Adrenal gland (tissue), 9 donors: ENCODE measurements at regions not wholly inside any gene's neighbourhood (a gene's known extent, or its start where the extent isn't known, plus 50 kb on each side); places are given as distances from the start of the nearest gene placed in this dataset.

ENCODE experiments used
- DNase-seq, 7 donors: peaks; one replicate each; pipeline ENCODE4 v3.0.0-alpha.2; 2019 to 2020
- H3K27ac ChIP-seq, 5 donors: fragments of 200-600 bp; sonication (generic) in 4 of 5; 1 replicate in 3 of 5; 2 replicates in 2 of 5; pipeline versions ENCODE4 v1.5.1 to v1.8.0; 2016 to 2020; ENCODE audit warnings: mild to moderate bottlenecking in 1 of 5
- H3K27me3 ChIP-seq: fragments of 200-600 bp; 2 replicates; pipeline ENCODE4 v1.8.0; 2021
- H3K36me3 ChIP-seq, 2 donors: fragments of 200-600 bp; replicated peaks in 1 of 2; 1 replicate in 1 of 2; 2 replicates in 1 of 2; pipeline versions ENCODE4 v1.5.1 to v1.8.0; 2018 to 2022
- H3K4me1 ChIP-seq, 2 donors: fragments of 200-600 bp; replicated peaks in 1 of 2; 1 replicate in 1 of 2; 2 replicates in 1 of 2; pipeline versions ENCODE4 v1.5.1 to v1.8.0; 2018 to 2021
- H3K4me3 ChIP-seq, 4 donors: fragments of 200-600 bp; sonication (generic) in 3 of 4; one replicate each; pipeline ENCODE4 v1.5.1; 2016 to 2018
- H3K9me3 ChIP-seq, 3 donors: fragments of 200-600 bp; sonication (generic) in 1 of 3; replicated peaks in 1 of 3; 1 replicate in 2 of 3; 2 replicates in 1 of 3; pipeline versions ENCODE4 v1.5.1 to v1.8.0; 2016 to 2021
- CTCF ChIP-seq, 6 experiments: fragments of 450-650 bp in 4 of 6; fragments of 200-600 bp in 2 of 6; sonication (generic) in 1 of 6; IDR thresholded peaks; 1 replicate in 5 of 6; 2 replicates in 1 of 6; pipeline versions ENCODE4 v1.5.1 to v1.8.0; 2016 to 2021; ENCODE audit warnings: antibody characterized with exemption in 6 of 6, mild to moderate bottlenecking in 2 of 6, moderate library complexity in 1 of 6
- POLR2A ChIP-seq, 2 donors: fragments of 450-650 bp; IDR thresholded peaks; one replicate each; pipeline ENCODE4 v1.6.1; 2017; ENCODE audit warnings: antibody characterized with exemption in 2 of 2, mild to moderate bottlenecking in 2 of 2, moderate library complexity in 1 of 2
- WGBS, 4 donors: extraction: QIAGEN DNeasy Blood & Tissue Kit in 2 of 4; methylation state at CpG; one replicate each; pipeline versions ENCODE4 v1.1.5 to v1.1.7; 2013 to 2017; 5-methylcytosine and 5-hydroxymethylcytosine counted together
- intact Hi-C, 2 donors: fragments of 100-400 bp; cut with DNase I; formaldehyde crosslinking; loops; one replicate each; pipeline versions ENCODE4 v1.14.1 to v1.15.0; 2022 to 2023
- donor health status: healthy with polysubstance abuse.
- donor health status: Bipolar disorder and iron deficiency.
- donor health status: DM: yes; HTN: yes; CAD: no.
- donor health status: DM: no; HTN: no; CAD: no.
- donor health status: DM: no; HTN: no; CAD: no.

- no peaks in the 10 kb centered on the region for H3K9me3 ChIP-seq
- WGBS, 4 donors = 78 to 92% (median 81%) methylated on average over 4 to 8 of the region's 8 CpGs
- intact Hi-C loops = no loop called here
Observed at GRCh38 chr12:102596031-102596430, 115.7 kb upstream of the IGF1 start.

GRCh38 chr12:102595315-102595714 is 115.0 kb upstream of the IGF1 start:
- TF ChIP-seq CTCF (IDR thresholded peaks at IDR 0.05) (no peak), POLR2A (IDR thresholded peaks at IDR 0.05) (no peak)
- Histone ChIP-seq H3K4me3 (no peak overlapping the region), H3K36me3 (no peaks in the 10 kb centered on the region), H3K4me1 (no peaks in the 10 kb centered on the region), H3K9me3 (no peaks in the 10 kb centered on the region), H3K27me3 (no peaks in the 10 kb centered on the region), H3K27ac (no peak overlapping the region)
- DNase-seq = no peak
- WGBS, 4 donors = 87 to 96% (median 94%) methylated on average over 10 of the region's 10 CpGs
- intact Hi-C loops = no loop called here

More at GRCh38 chr12:102596031-102596430, 115.7 kb upstream of the IGF1 start:
- DNase-seq = no peak
- Histone ChIP-seq H3K27me3 (no peaks in the 10 kb centered on the region), H3K36me3 (no peaks in the 10 kb centered on the region), H3K27ac (no peak overlapping the region), H3K4me1 (no peaks in the 10 kb centered on the region), H3K4me3 (no peak overlapping the region)
- TF ChIP-seq POLR2A (IDR thresholded peaks at IDR 0.05) (no peak), CTCF (IDR thresholded peaks at IDR 0.05) (no peak)

- H3K4me1 ChIP-seq = no peaks in the 10 kb centered on the region
- intact Hi-C loops = no loop called here
- no peak for TF ChIP-seq POLR2A (IDR thresholded peaks at IDR 0.05)
- no peak for TF ChIP-seq CTCF (IDR thresholded peaks at IDR 0.05)
- WGBS, 4 donors = 50 to 81% (median 67%) methylated on average over 4 of the region's 4 CpGs
- no peak overlapping the region for H3K27ac ChIP-seq
- no peaks in the 10 kb centered on the region for H3K9me3 ChIP-seq
- no peak for DNase-seq
- no peaks in the 10 kb centered on the region for H3K36me3 ChIP-seq
- no peaks in the 10 kb centered on the region for H3K27me3 ChIP-seq
- H3K4me3 ChIP-seq = no peak overlapping the region
Observed at GRCh38 chr12:102593134-102593533, 112.8 kb upstream of the IGF1 start.

GRCh38 chr12:102592134-102592533 is 111.8 kb upstream of the IGF1 start:
- intact Hi-C loops = no loop called here
- no peaks in the 10 kb centered on the region for H3K36me3 ChIP-seq
- TF ChIP-seq POLR2A (IDR thresholded peaks at IDR 0.05) = no peak
- no peak for TF ChIP-seq CTCF (IDR thresholded peaks at IDR 0.05)
- WGBS, 4 donors = 73 to 87% (median 77%) methylated on average over 3 of the region's 3 CpGs
- no peaks in the 10 kb centered on the region for H3K9me3 ChIP-seq
- DNase-seq = no peak
- H3K4me3 ChIP-seq = no peak overlapping the region
- no peaks in the 10 kb centered on the region for H3K4me1 ChIP-seq
- no peak overlapping the region for H3K27ac ChIP-seq
- H3K27me3 ChIP-seq = no peaks in the 10 kb centered on the region
